ENCODE measurements at regions not wholly inside any gene's neighbourhood (a gene's known extent, or its start where the extent isn't known, plus 50 kb on each side); places are given as distances from the start of the nearest gene placed in this dataset.

DNA sequence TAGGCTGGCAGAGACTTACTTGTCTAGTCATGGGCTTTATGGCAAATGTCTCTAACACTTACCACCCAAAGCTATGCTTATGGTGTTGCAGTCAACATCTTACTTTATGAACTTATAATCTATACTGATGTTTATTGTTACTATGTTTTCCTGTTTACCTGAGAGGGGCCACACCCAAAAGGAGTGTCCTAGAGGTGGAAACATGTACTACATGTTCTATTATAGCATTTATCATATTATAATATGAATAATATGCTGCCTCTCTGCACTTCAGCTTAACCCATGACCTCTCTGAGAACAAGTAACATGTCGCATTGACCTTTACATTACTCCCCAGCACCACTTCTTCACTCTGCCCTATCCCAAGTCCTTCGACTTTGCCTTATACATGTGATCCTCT is 501.8 kb downstream of the ETNK1 start:
- no peak overlapping the region for H3K4me3 ChIP-seq
- H3K27ac ChIP-seq, result no peak overlapping the region
- H3K27me3 ChIP-seq, result no peaks in the 10 kb centered on the region
- TF ChIP-seq, protein P1, sequence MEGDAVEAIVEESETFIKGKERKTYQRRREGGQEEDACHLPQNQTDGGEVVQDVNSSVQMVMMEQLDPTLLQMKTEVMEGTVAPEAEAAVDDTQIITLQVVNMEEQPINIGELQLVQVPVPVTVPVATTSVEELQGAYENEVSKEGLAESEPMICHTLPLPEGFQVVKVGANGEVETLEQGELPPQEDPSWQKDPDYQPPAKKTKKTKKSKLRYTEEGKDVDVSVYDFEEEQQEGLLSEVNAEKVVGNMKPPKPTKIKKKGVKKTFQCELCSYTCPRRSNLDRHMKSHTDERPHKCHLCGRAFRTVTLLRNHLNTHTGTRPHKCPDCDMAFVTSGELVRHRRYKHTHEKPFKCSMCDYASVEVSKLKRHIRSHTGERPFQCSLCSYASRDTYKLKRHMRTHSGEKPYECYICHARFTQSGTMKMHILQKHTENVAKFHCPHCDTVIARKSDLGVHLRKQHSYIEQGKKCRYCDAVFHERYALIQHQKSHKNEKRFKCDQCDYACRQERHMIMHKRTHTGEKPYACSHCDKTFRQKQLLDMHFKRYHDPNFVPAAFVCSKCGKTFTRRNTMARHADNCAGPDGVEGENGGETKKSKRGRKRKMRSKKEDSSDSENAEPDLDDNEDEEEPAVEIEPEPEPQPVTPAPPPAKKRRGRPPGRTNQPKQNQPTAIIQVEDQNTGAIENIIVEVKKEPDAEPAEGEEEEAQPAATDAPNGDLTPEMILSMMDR (IDR thresholded peaks at IDR 0.05), result no peak
- H3K36me3 ChIP-seq, result no peaks in the 10 kb centered on the region
- no peaks in the 10 kb centered on the region for H3K4me1 ChIP-seq
- H3K9me3 ChIP-seq, result no peaks in the 10 kb centered on the region
- DNase-seq (ENCODE audit: low spot score), result no peak

DNA sequence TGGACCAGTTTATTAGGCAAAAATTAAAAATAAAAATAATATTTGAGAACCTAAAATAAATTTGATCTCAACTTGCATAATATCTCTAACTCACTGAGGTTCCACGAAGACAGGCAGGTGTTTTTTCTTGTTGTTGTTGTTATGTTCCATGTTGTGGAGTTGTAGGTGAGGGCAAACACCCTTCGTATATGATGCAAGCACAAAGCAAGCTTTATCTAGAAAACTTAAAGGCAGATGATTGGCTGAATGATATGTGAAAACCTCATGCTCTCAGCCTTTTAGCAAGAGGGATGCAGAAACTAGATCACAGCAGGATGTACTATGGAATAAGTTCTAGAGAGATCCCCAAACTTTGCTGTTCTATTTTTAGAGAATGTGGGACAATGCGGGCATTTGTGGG is 502.7 kb downstream of the ETNK1 start:
- no peaks in the 10 kb centered on the region for H3K9me3 ChIP-seq
- no peak overlapping the region for H3K4me3 ChIP-seq
- DNase-seq (ENCODE audit: low spot score), result no peak
- no peaks in the 10 kb centered on the region for H3K27me3 ChIP-seq
- no peaks in the 10 kb centered on the region for H3K4me1 ChIP-seq
- H3K27ac ChIP-seq, result no peak overlapping the region
- TF ChIP-seq, protein P1 (IDR thresholded peaks at IDR 0.05), result no peak
- no peaks in the 10 kb centered on the region for H3K36me3 ChIP-seq

DNA sequence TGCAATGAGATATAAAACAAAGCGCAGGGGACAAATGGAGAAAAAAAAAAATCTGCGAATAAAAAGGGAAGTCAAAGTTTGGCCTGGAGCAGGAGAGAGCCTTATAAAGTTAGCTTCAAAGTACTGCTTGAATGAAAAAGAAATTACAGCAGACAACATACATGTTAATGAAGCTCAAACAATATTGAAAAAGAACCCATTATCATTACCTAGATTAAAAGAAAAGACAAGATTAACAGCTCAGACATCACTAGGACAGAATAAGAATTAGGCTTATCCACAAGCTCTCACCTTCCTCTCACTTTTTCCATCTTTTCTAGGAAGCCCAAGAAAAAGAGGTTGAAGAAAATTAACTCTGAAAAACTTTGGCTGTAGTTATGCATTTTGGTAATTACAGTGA is 503.5 kb downstream of the ETNK1 start:
- Histone ChIP-seq H3K27ac (no peak overlapping the region), H3K4me3 (no peak overlapping the region), H3K4me1 (no peaks in the 10 kb centered on the region), H3K9me3 (no peaks in the 10 kb centered on the region), H3K27me3 (no peaks in the 10 kb centered on the region), H3K36me3 (no peaks in the 10 kb centered on the region)
- no peak for DNase-seq (ENCODE audit: low spot score)
- TF ChIP-seq, protein P1 (IDR thresholded peaks at IDR 0.05), result no peak

DNA sequence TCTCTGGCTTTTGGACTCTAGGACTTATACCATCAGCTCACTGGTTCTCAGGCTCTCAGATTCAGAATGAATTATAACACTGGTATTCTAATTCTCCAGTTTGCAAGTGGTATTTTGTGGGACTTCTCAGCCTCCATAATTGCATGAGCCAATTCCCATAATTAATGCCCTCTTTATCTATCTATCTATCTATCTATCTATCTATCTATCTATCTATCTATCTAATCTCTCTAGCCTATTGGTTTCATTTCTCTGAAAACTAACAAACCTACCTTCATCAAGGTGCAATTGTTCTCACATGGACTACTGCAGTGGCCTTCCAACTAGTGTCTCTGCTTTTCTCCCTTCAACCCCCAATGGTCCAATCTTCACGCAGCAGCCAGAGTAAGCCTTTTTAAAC is 507.4 kb downstream of the ETNK1 start:
- TF ChIP-seq, protein P1 (IDR thresholded peaks at IDR 0.05), result no peak
- Histone ChIP-seq H3K9me3 (no peaks in the 10 kb centered on the region), H3K36me3 (no peaks in the 10 kb centered on the region), H3K4me3 (no peak overlapping the region), H3K27ac (no peak overlapping the region), H3K4me1 (no peaks in the 10 kb centered on the region), H3K27me3 (no peaks in the 10 kb centered on the region)
- no peak for DNase-seq (ENCODE audit: low spot score)

DNA sequence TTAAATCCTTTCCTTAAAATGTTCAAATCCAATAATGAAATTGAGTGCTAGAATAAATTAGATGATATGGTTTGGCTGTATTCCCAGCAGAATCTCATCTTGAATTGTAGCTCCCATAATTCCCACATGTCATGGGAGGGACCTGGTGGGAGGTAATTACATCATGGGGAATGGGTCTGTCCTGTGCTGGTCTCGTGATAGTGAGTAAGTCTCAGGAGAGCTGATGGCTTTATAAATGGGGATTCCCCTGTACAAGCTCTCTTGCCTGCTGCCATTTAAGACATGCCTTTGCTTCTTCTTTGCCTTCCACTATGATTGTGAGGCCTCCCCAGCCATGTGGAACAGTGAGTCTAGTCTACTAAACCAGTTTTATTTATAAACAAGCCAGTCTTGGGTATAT is 508.5 kb downstream of the ETNK1 start:
- DNase-seq (ENCODE audit: low spot score), result no peak
- Histone ChIP-seq H3K4me1 (no peaks in the 10 kb centered on the region), H3K27me3 (no peaks in the 10 kb centered on the region), H3K4me3 (no peak overlapping the region), H3K36me3 (no peaks in the 10 kb centered on the region), H3K9me3 (no peaks in the 10 kb centered on the region), H3K27ac (no peak overlapping the region)
- TF ChIP-seq, protein P1 (IDR thresholded peaks at IDR 0.05), result no peak

DNA sequence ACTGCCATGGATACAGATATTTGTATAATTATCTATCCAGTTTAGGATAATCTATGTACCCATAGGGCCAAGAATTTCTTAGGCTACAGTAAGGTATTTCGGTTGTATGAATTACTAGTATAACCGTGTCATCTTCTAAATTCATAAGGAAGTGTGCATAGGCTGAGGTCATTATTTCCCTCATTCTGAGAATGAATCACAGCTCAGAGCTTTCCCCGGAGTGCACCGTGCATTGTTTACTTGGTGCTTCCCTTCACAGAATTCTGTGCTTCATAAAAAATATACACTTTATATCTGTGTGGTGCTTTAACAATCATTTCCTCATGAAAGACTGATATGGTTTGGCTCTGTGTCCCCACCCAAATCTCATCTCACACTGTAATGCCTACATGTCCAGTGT is 514.1 kb downstream of the ETNK1 start:
- Histone ChIP-seq H3K36me3 (no peaks in the 10 kb centered on the region), H3K9me3 (no peaks in the 10 kb centered on the region), H3K4me3 (no peak overlapping the region), H3K27me3 (no peaks in the 10 kb centered on the region), H3K27ac (no peak overlapping the region), H3K4me1 (no peaks in the 10 kb centered on the region)
- TF ChIP-seq, protein P1 (IDR thresholded peaks at IDR 0.05), result no peak
- no peak for DNase-seq (ENCODE audit: low spot score)

Data from right atrium auricular region (tissue), 2 donors.